ENCODE measurements at regions not wholly inside any gene's neighbourhood (a gene's known extent, or its start where the extent isn't known, plus 50 kb on each side); places are given as distances from the start of the nearest gene placed in this dataset.

GRCh38 chr10:45135443-45136198 is 134.9 kb downstream of the ZNF22 start:
- ChIA-PET POLR2A (no interaction called here), CTCF (no interaction called here)
- Histone ChIP-seq H3K27ac (ENCODE audit: extremely low read depth, low read depth, low read length) (no peak overlapping the region), H3K4me1 (ENCODE audit: control insufficient read depth, insufficient read depth, low read length) (no peaks in the 10 kb centered on the region), H3K4me3 (ENCODE audit: low read depth, low read length) (no peak overlapping the region), H3K36me3 (ENCODE audit: control insufficient read depth in 2 of 2, insufficient read depth in 1 of 2, low read length in 2 of 2) (no peaks in the 10 kb centered on the region), H3K9me3 (ENCODE audit: control insufficient read depth, insufficient read depth, low read depth, low read length) (no peaks in the 10 kb centered on the region)
- TF ChIP-seq ZNF530 (tag by site-specific recombination; IDR thresholded peaks at IDR 0.05; ENCODE audit: low read depth) (no peak), GLIS2 (tag by site-specific recombination; IDR thresholded peaks at IDR 0.05) (no peak), ZNF2 (tag by site-specific recombination; IDR thresholded peaks at IDR 0.05) (no peak), ZNF223 (tag by site-specific recombination; IDR thresholded peaks at IDR 0.05) (no peak), ZNF174 (tag by site-specific recombination; IDR thresholded peaks at IDR 0.05) (no peak), ZNF214 (tag by site-specific recombination; IDR thresholded peaks at IDR 0.05; ENCODE audit: borderline replicate concordance) (no peak), ZNF660 (tag by site-specific recombination; IDR thresholded peaks at IDR 0.05) (no peak), ZNF639 (tag by site-specific recombination; IDR thresholded peaks at IDR 0.05) (no peak), ZNF140 (tag by site-specific recombination; IDR thresholded peaks at IDR 0.05) (no peak), ZNF654 (tag by site-specific recombination; IDR thresholded peaks at IDR 0.05; ENCODE audit: low read depth) (no peak), ZNF585B (tag by site-specific recombination; IDR thresholded peaks at IDR 0.05) (no peak), HOXA7 (CRISPR knock-in tag; IDR thresholded peaks at IDR 0.05; ENCODE audit: borderline replicate concordance) (no peak), ZNF37A (tag by site-specific recombination; IDR thresholded peaks at IDR 0.05) (no peak), ZNF184 (tag by site-specific recombination; IDR thresholded peaks at IDR 0.05) (no peak), ZNF311 (tag by site-specific recombination; IDR thresholded peaks at IDR 0.05; ENCODE audit: borderline replicate concordance) (no peak), ZNF114 (tag by site-specific recombination; IDR thresholded peaks at IDR 0.05) (no peak)
- TF ChIP-seq, protein P1, sequence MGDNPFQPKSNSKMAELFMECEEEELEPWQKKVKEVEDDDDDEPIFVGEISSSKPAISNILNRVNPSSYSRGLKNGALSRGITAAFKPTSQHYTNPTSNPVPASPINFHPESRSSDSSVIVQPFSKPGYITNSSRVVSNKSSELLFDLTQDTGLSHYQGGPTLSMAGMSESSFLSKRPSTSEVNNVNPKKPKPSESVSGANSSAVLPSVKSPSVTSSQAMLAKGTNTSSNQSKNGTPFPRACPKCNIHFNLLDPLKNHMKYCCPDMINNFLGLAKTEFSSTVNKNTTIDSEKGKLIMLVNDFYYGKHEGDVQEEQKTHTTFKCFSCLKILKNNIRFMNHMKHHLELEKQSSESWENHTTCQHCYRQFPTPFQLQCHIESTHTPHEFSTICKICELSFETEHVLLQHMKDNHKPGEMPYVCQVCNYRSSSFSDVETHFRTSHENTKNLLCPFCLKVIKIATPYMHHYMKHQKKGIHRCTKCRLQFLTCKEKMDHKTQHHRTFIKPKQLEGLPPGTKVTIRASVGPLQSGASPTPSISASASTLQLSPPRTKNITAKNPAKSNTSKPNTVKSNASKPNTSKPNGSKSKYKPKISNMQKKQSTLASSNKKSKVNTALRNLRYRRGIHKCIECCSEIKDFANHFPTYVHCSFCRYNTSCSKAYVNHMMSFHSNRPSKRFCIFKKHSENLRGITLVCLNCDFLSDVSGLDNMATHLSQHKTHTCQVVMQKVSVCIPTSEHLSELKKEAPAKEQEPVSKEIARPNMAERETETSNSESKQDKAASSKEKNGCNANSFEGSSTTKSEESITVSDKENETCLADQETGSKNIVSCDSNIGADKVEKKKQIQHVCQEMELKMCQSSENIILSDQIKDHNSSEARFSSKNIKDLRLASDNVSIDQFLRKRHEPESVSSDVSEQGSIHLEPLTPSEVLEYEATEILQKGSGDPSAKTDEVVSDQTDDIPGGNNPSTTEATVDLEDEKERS (tag by site-specific recombination; IDR thresholded peaks at IDR 0.05): no peak
- TF ChIP-seq, protein P2, sequence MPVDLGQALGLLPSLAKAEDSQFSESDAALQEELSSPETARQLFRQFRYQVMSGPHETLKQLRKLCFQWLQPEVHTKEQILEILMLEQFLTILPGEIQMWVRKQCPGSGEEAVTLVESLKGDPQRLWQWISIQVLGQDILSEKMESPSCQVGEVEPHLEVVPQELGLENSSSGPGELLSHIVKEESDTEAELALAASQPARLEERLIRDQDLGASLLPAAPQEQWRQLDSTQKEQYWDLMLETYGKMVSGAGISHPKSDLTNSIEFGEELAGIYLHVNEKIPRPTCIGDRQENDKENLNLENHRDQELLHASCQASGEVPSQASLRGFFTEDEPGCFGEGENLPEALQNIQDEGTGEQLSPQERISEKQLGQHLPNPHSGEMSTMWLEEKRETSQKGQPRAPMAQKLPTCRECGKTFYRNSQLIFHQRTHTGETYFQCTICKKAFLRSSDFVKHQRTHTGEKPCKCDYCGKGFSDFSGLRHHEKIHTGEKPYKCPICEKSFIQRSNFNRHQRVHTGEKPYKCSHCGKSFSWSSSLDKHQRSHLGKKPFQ (tag by site-specific recombination; IDR thresholded peaks at IDR 0.05): no peak
- TF ChIP-seq, protein P3, sequence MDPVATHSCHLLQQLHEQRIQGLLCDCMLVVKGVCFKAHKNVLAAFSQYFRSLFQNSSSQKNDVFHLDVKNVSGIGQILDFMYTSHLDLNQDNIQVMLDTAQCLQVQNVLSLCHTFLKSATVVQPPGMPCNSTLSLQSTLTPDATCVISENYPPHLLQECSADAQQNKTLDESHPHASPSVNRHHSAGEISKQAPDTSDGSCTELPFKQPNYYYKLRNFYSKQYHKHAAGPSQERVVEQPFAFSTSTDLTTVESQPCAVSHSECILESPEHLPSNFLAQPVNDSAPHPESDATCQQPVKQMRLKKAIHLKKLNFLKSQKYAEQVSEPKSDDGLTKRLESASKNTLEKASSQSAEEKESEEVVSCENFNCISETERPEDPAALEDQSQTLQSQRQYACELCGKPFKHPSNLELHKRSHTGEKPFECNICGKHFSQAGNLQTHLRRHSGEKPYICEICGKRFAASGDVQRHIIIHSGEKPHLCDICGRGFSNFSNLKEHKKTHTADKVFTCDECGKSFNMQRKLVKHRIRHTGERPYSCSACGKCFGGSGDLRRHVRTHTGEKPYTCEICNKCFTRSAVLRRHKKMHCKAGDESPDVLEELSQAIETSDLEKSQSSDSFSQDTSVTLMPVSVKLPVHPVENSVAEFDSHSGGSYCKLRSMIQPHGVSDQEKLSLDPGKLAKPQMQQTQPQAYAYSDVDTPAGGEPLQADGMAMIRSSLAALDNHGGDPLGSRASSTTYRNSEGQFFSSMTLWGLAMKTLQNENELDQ (tag by site-specific recombination; IDR thresholded peaks at IDR 0.05; ENCODE audit: low read depth): no peak

All from HEK293 (cell line).